ENCODE measurements at regions not wholly inside any gene's neighbourhood (a gene's known extent, or its start where the extent isn't known, plus 50 kb on each side); places are given as distances from the start of the nearest gene placed in this dataset.

DNA sequence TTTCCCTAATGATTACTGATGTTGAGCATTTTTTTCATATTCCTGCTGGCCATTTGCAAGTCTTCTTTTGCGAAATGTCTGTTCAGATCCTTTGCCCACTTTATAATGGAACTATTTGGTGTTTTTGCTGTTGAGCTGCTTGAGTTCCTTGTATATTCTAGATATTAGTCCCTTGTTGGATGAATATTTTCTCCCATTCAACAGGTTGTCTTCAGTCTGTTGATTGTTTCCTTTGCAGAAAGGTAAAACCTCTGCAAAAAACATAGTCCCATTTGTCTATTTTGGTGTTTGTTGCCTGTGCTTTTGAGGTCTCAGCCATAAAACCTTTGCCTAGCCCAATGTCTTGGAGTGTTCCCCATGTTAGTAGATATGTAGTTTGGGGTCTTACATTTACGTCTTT, 78.0 kb upstream of the GUCA2B start:
- TF ChIP-seq, protein P1, sequence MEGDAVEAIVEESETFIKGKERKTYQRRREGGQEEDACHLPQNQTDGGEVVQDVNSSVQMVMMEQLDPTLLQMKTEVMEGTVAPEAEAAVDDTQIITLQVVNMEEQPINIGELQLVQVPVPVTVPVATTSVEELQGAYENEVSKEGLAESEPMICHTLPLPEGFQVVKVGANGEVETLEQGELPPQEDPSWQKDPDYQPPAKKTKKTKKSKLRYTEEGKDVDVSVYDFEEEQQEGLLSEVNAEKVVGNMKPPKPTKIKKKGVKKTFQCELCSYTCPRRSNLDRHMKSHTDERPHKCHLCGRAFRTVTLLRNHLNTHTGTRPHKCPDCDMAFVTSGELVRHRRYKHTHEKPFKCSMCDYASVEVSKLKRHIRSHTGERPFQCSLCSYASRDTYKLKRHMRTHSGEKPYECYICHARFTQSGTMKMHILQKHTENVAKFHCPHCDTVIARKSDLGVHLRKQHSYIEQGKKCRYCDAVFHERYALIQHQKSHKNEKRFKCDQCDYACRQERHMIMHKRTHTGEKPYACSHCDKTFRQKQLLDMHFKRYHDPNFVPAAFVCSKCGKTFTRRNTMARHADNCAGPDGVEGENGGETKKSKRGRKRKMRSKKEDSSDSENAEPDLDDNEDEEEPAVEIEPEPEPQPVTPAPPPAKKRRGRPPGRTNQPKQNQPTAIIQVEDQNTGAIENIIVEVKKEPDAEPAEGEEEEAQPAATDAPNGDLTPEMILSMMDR (IDR thresholded peaks at IDR 0.05), result no peak
- TF ChIP-seq POLR2A (IDR thresholded peaks at IDR 0.05), result no peak
- TF ChIP-seq POLR2AphosphoS5 (IDR thresholded peaks at IDR 0.05), result no peak
- H3K27me3 ChIP-seq, result no peaks in the 10 kb centered on the region
- peaks cover 0 to 8% of the 10 kb centered on the region in 2 donors for H3K9me3 ChIP-seq
- no peak overlapping the region for H3K27ac ChIP-seq
- no peaks in the 10 kb centered on the region for H3K36me3 ChIP-seq
- DNase-seq (ENCODE audit: low spot score in 2 of 2), result no peak
- no peak overlapping the region for H3K4me3 ChIP-seq
- H3K4me1 ChIP-seq, result no peaks in the 10 kb centered on the region
- intact Hi-C loops (cut with DNase I; ENCODE audit: low total_unique reads), result no loop called here

DNA sequence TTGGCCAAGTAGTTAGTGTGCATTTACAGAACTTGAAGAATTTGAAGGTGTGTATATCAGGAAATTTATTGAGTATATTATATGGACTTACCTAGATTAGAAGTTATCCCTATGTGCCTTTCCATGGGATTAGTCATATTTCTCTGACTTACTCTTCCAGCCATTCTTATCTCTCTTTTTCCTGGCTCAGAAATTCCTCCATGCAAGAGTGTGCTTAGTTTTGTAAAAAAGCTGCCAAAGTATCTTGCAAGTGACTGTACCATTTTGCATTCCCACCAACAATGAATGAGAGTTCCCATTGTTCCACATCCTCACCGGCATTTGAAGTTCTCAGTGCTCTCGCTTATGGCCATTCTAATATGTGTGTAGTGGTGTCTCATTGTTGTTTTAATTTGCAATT, 82.2 kb upstream of the GUCA2B start:
- no peaks in the 10 kb centered on the region for H3K9me3 ChIP-seq
- no peaks in the 10 kb centered on the region for H3K27me3 ChIP-seq
- DNase-seq (ENCODE audit: low spot score in 2 of 2), result no peak
- no peaks in the 10 kb centered on the region for H3K4me1 ChIP-seq
- no peak overlapping the region for H3K4me3 ChIP-seq
- TF ChIP-seq, protein P1 (IDR thresholded peaks at IDR 0.05), result no peak
- TF ChIP-seq POLR2A (IDR thresholded peaks at IDR 0.05) (no peak), POLR2AphosphoS5 (IDR thresholded peaks at IDR 0.05) (no peak)
- H3K36me3 ChIP-seq, result no peaks in the 10 kb centered on the region
- intact Hi-C loops (cut with DNase I; ENCODE audit: low total_unique reads), result no loop called here
- no peak overlapping the region for H3K27ac ChIP-seq

DNA sequence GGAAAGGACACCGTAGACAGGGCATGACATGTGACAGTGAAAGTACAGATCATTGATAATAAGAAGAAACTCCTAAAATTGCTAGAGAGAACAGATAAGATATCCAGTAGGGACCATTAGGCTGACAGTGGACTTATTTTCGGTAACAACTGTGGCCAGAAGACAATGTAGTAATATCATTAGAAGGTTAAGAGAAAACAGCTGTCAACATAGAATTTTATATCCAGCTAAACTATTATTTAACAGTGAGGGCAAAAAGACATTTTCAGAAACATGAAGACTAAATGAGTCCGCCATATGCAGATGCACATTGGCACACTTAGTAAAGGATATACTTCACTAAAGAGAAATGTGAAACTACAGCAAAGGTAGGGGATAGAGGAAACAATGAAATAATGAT, 95.4 kb upstream of the GUCA2B start:
- Histone ChIP-seq H3K27me3 (no peaks in the 10 kb centered on the region), H3K4me1 (no peaks in the 10 kb centered on the region), H3K9me3 (peaks cover 0 to 8% of the 10 kb centered on the region in 2 donors), H3K4me3 (no peak overlapping the region), H3K27ac (no peak overlapping the region), H3K36me3 (no peaks in the 10 kb centered on the region)
- DNase-seq (ENCODE audit: low spot score in 2 of 2), result no peak
- intact Hi-C loops (cut with DNase I; ENCODE audit: low total_unique reads), result no loop called here
- TF ChIP-seq POLR2A (IDR thresholded peaks at IDR 0.05) (no peak), POLR2AphosphoS5 (IDR thresholded peaks at IDR 0.05) (no peak)
- TF ChIP-seq, protein P1 (IDR thresholded peaks at IDR 0.05), result no peak

GRCh38 chr1:42056460-42056859, 96.8 kb upstream of the GUCA2B start:
- H3K4me3 ChIP-seq, result no peak overlapping the region
- H3K27ac ChIP-seq, result no peak overlapping the region
- no peaks in the 10 kb centered on the region for H3K27me3 ChIP-seq
- H3K4me1 ChIP-seq, result no peaks in the 10 kb centered on the region
- TF ChIP-seq, protein P1 (IDR thresholded peaks at IDR 0.05), result no peak
- H3K36me3 ChIP-seq, result no peaks in the 10 kb centered on the region
- peaks cover 0 to 8% of the 10 kb centered on the region in 2 donors for H3K9me3 ChIP-seq
- no peak for DNase-seq (ENCODE audit: low spot score in 2 of 2)
- intact Hi-C loops (cut with DNase I; ENCODE audit: low total_unique reads), result no loop called here

- DNase-seq (ENCODE audit: low spot score in 2 of 2), result no peak
- Histone ChIP-seq H3K4me1 (no peaks in the 10 kb centered on the region), H3K9me3 (peaks cover 0 to 8% of the 10 kb centered on the region in 2 donors), H3K27me3 (no peaks in the 10 kb centered on the region), H3K4me3 (no peak overlapping the region), H3K36me3 (no peaks in the 10 kb centered on the region), H3K27ac (no peak overlapping the region)
- TF ChIP-seq, protein P1 (IDR thresholded peaks at IDR 0.05), result no peak
- TF ChIP-seq POLR2A (IDR thresholded peaks at IDR 0.05), result no peak
- TF ChIP-seq POLR2AphosphoS5 (IDR thresholded peaks at IDR 0.05), result no peak
- intact Hi-C loops (cut with DNase I; ENCODE audit: low total_unique reads), result no loop called here
Measured at GRCh38 chr1:42055061-42055460, 98.1 kb upstream of the GUCA2B start.
